HFFc6 (cell line): ENCODE measurements at regions not wholly inside any gene's neighbourhood (a gene's known extent, or its start where the extent isn't known, plus 50 kb on each side); places are given as distances from the start of the nearest gene placed in this dataset.

Experiments
- DNase-seq: peaks from one replicate; pipeline ENCODE4 v3.0.0-alpha.2; 2018
- H3K27ac Mint-ChIP-seq: 2 replicates; pipeline ENCODE4 v1.8.0; 2020; ENCODE audit warnings: mild to moderate bottlenecking, mixed read lengths
- H3K27me3 Mint-ChIP-seq: 2 replicates; pipeline ENCODE4 v1.8.0; 2021; ENCODE audit warnings: mild to moderate bottlenecking, moderate library complexity, mixed read lengths; ENCODE audit not compliant: insufficient read depth
- H3K36me3 Mint-ChIP-seq: 2 replicates; pipeline ENCODE4 v1.8.0; 2021; ENCODE audit warnings: low read depth, mixed read lengths
- H3K4me1 Mint-ChIP-seq: 2 replicates; pipeline ENCODE4 v1.8.0; 2020; ENCODE audit warnings: low read depth, mixed read lengths
- H3K4me3 Mint-ChIP-seq: 2 replicates; pipeline ENCODE4 v1.8.0; 2020; ENCODE audit warnings: mild to moderate bottlenecking, moderate library complexity, mixed read lengths
- H3K9me3 Mint-ChIP-seq: 2 replicates; pipeline ENCODE4 v1.8.0; 2020; ENCODE audit warnings: mild to moderate bottlenecking, mixed read lengths
- CTCF ChIP-seq: fragments of 200-600 bp; sonication (generic); IDR thresholded peaks from 2 replicates; pipeline ENCODE4 v1.5.0; 2021; ENCODE audit warnings: antibody characterized with exemption, mild to moderate bottlenecking

GRCh38 chr2:193818801-193819499 is 1624.2 kb upstream of the TMEFF2 start:
- Mint-ChIP-seq H3K9me3 (peaks cover 17% of the 10 kb centered on the region), H3K27me3 (no peaks in the 10 kb centered on the region; the same call in 1 of the 2 replicates), H3K36me3 (peaks cover 4% of the 10 kb centered on the region; the same call in 1 of the 2 replicates), H3K4me1 (no peaks in the 10 kb centered on the region), H3K4me3 (no peak overlapping the region), H3K27ac (no peak overlapping the region)
- DNase-seq: no peak
- no peak for TF ChIP-seq CTCF

GRCh38 chr2:193816008-193816407 is 1621.3 kb upstream of the TMEFF2 start:
- H3K27ac Mint-ChIP-seq: no peak overlapping the region
- no peaks in the 10 kb centered on the region for H3K36me3 Mint-ChIP-seq
- TF ChIP-seq CTCF: no peak
- no peak overlapping the region for H3K4me3 Mint-ChIP-seq
- no peaks in the 10 kb centered on the region; the same call in 1 of the 2 replicates for H3K27me3 Mint-ChIP-seq
- no peak for DNase-seq
- peaks cover 6% of the 10 kb centered on the region; the same call in 1 of the 2 replicates for H3K9me3 Mint-ChIP-seq
- H3K4me1 Mint-ChIP-seq: no peaks in the 10 kb centered on the region

- DNase-seq: no peak
- no peaks in the 10 kb centered on the region for H3K9me3 Mint-ChIP-seq
- no peaks in the 10 kb centered on the region for H3K27me3 Mint-ChIP-seq
- H3K4me3 Mint-ChIP-seq: no peak overlapping the region
- no peak overlapping the region for H3K27ac Mint-ChIP-seq
- no peak for TF ChIP-seq CTCF
- H3K4me1 Mint-ChIP-seq: no peaks in the 10 kb centered on the region
- H3K36me3 Mint-ChIP-seq: no peaks in the 10 kb centered on the region
Observed at GRCh38 chr2:193810533-193810932, 1615.8 kb upstream of the TMEFF2 start.

GRCh38 chr2:193808877-193809276 is 1614.1 kb upstream of the TMEFF2 start:
- no peak overlapping the region for H3K4me3 Mint-ChIP-seq
- DNase-seq: no peak
- no peaks in the 10 kb centered on the region for H3K27me3 Mint-ChIP-seq
- H3K4me1 Mint-ChIP-seq: no peaks in the 10 kb centered on the region
- no peak for TF ChIP-seq CTCF
- no peaks in the 10 kb centered on the region for H3K9me3 Mint-ChIP-seq
- no peak overlapping the region for H3K27ac Mint-ChIP-seq
- no peaks in the 10 kb centered on the region for H3K36me3 Mint-ChIP-seq

- Mint-ChIP-seq H3K4me3 (no peak overlapping the region), H3K27ac (no peak overlapping the region), H3K9me3 (no peaks in the 10 kb centered on the region; the same call in 1 of the 2 replicates), H3K36me3 (no peaks in the 10 kb centered on the region), H3K4me1 (no peaks in the 10 kb centered on the region), H3K27me3 (no peaks in the 10 kb centered on the region)
- no peak for TF ChIP-seq CTCF
- DNase-seq: no peak
Observed at GRCh38 chr2:193806088-193806774, 1611.5 kb upstream of the TMEFF2 start.
